GM19023 (cell line): ENCODE measurements at regions not wholly inside any gene's neighbourhood (a gene's known extent, or its start where the extent isn't known, plus 50 kb on each side); places are given as distances from the start of the nearest gene placed in this dataset.

Experiments
- ATAC-seq: cut with Tn5 transposase; IDR thresholded peaks from one replicate; pipeline ENCODE4 v1.9.1; 2021; ENCODE audit warnings: mild to moderate bottlenecking, moderate library complexity; ENCODE audit not compliant: unreplicated experiment

GRCh38 chr15:62756995-62757360 lies 285.6 kb upstream of the TPM1 start:
- ATAC-seq: no peak

GRCh38 chr15:62757535-62757934 lies 285.0 kb upstream of the TPM1 start:
- no peak for ATAC-seq

GRCh38 chr15:62758126-62758951 lies 284.2 kb upstream of the TPM1 start:
- ATAC-seq: no peak

- no peak for ATAC-seq
Measured at GRCh38 chr15:62758952-62759349, 283.6 kb upstream of the TPM1 start.

GRCh38 chr15:62760538-62760937 lies 282.0 kb upstream of the TPM1 start:
- ATAC-seq: no peak

GRCh38 chr15:62765916-62766315 lies 276.6 kb upstream of the TPM1 start:
- no peak for ATAC-seq

GRCh38 chr15:62766599-62766998 lies 275.9 kb upstream of the TPM1 start:
- ATAC-seq: no peak

GRCh38 chr15:62769604-62770003 lies 272.9 kb upstream of the TPM1 start:
- no peak for ATAC-seq

- no peak for ATAC-seq
Measured at GRCh38 chr15:62770111-62770660, 272.4 kb upstream of the TPM1 start.

- ATAC-seq: no peak
Measured at GRCh38 chr15:62770752-62771151, 271.8 kb upstream of the TPM1 start.

- ATAC-seq: no peak
Measured at GRCh38 chr15:62771234-62771633, 271.3 kb upstream of the TPM1 start.

- no peak for ATAC-seq
Measured at GRCh38 chr15:62773369-62774165, 269.0 kb upstream of the TPM1 start.

- ATAC-seq: no peak
Measured at GRCh38 chr15:62775932-62776331, 266.6 kb upstream of the TPM1 start.

GRCh38 chr15:62777671-62778070 lies 264.9 kb upstream of the TPM1 start:
- no peak for ATAC-seq

- ATAC-seq: no peak
Measured at GRCh38 chr15:62779036-62779770, 263.3 kb upstream of the TPM1 start.

GRCh38 chr15:62779899-62780298 lies 262.6 kb upstream of the TPM1 start:
- no peak for ATAC-seq

- no peak for ATAC-seq
Measured at GRCh38 chr15:62781081-62781497, 261.5 kb upstream of the TPM1 start.

- no peak for ATAC-seq
Measured at GRCh38 chr15:62782071-62782841, 260.3 kb upstream of the TPM1 start.

GRCh38 chr15:62782896-62783295 lies 259.7 kb upstream of the TPM1 start:
- ATAC-seq: no peak

- ATAC-seq: no peak
Measured at GRCh38 chr15:62783303-62783957, 259.1 kb upstream of the TPM1 start.
